B cell (primary cell): ENCODE measurements at regions not wholly inside any gene's neighbourhood (a gene's known extent, or its start where the extent isn't known, plus 50 kb on each side); places are given as distances from the start of the nearest gene placed in this dataset.
"Not testable (repeated sequence)": the region's sequence is repeated elsewhere in the genome, so short reads cannot be mapped to it uniquely, and the experiment has no call there.

Experiments
- CTCF ChIP-seq: fragments of 200-600 bp; IDR thresholded peaks from one replicate; pipeline ENCODE4 v1.8.0; 2022; ENCODE audit warnings: antibody characterized with exemption, mild to moderate bottlenecking
- EZH2 ChIP-seq: IDR thresholded peaks from 2 replicates; pipeline ENCODE4 v1.6.1; 2012; ENCODE audit warnings: borderline replicate concordance, low read depth, mild to moderate bottlenecking, moderate library complexity, low read length; ENCODE audit not compliant: insufficient read depth, poor library complexity, severe bottlenecking

GRCh38 chr12:131341608-131342007, 369.3 kb upstream of the SFSWAP start:
- TF ChIP-seq CTCF, EZH2: not testable (repeated sequence)
